GM23338 (cell line): ENCODE measurements at regions not wholly inside any gene's neighbourhood (a gene's known extent, or its start where the extent isn't known, plus 50 kb on each side); places are given as distances from the start of the nearest gene placed in this dataset.

Source experiments
- CREB1 ChIP-seq: fragments of 250-450 bp; sonication (Bioruptor Pico); IDR thresholded peaks from 2 replicates; pipeline ENCODE4 v1.5.0; 2020; ENCODE audit warnings: low read depth, mild to moderate bottlenecking, moderate library complexity
- CTCF ChIP-seq, 2 experiments: fragments of 200-600 bp in 1 of 2; sonication (generic) in 1 of 2; conservative IDR thresholded peaks; 2 replicates each; pipeline versions ENCODE4 v1.5.1 to v1.6.1; 2016 to 2017; ENCODE audit warnings: antibody characterized with exemption in 2 of 2, low read depth in 2 of 2, mild to moderate bottlenecking in 2 of 2, moderate library complexity in 1 of 2
- ETS1 ChIP-seq: IDR thresholded peaks from 2 replicates; pipeline ENCODE4 v1.6.1; 2016; ENCODE audit warnings: antibody characterized with exemption
- EZH2 ChIP-seq: fragments of 200-600 bp; sonication (generic); IDR thresholded peaks from one replicate; pipeline ENCODE4 v1.8.0; 2017; ENCODE audit warnings: antibody characterized with exemption, mild to moderate bottlenecking, low read depth; ENCODE audit not compliant: unreplicated experiment
- EZH2phosphoT487 ChIP-seq: fragments of 200-600 bp; sonication (generic); IDR thresholded peaks from one replicate; pipeline ENCODE4 v1.8.1; 2018; ENCODE audit warnings: antibody characterized with exemption; ENCODE audit not compliant: unreplicated experiment
- JUNB ChIP-seq: IDR thresholded peaks from one replicate; pipeline ENCODE4 v1.6.1; 2016; ENCODE audit warnings: antibody characterized with exemption; ENCODE audit not compliant: unreplicated experiment
- NANOG ChIP-seq: IDR thresholded peaks from 2 replicates; pipeline ENCODE4 v1.6.1; 2016; ENCODE audit warnings: antibody characterized with exemption, borderline replicate concordance
- POLR2AphosphoS5 ChIP-seq: IDR thresholded peaks from 2 replicates; pipeline ENCODE4 v1.6.1; 2016; ENCODE audit warnings: antibody characterized with exemption, low read depth
- STAT1 ChIP-seq: IDR thresholded peaks from one replicate; pipeline ENCODE4 v1.6.1; 2016; ENCODE audit warnings: antibody characterized with exemption; ENCODE audit not compliant: unreplicated experiment
- ZNF114 ChIP-seq: fragments of 250-450 bp; sonication (Bioruptor Pico); IDR thresholded peaks from 2 replicates; pipeline ENCODE4 v1.5.0; 2020; ENCODE audit warnings: mild to moderate bottlenecking, moderate library complexity
- ZNF331 ChIP-seq: fragments of 250-450 bp; sonication (Bioruptor Pico); IDR thresholded peaks from 2 replicates; pipeline ENCODE4 v1.5.0; 2020; ENCODE audit warnings: low read depth, mild to moderate bottlenecking, moderate library complexity
- TF ChIP-seq, protein P1 (sequence below): IDR thresholded peaks from one replicate; pipeline ENCODE4 v1.6.1; 2018; ENCODE audit warnings: antibody characterized with exemption; ENCODE audit not compliant: unreplicated experiment
- TF ChIP-seq, protein P2 (sequence below): fragments of 250-450 bp; sonication (Bioruptor Pico); IDR thresholded peaks from 2 replicates; pipeline ENCODE4 v1.5.0; 2020; ENCODE audit warnings: mild to moderate bottlenecking, moderate library complexity

DNA sequence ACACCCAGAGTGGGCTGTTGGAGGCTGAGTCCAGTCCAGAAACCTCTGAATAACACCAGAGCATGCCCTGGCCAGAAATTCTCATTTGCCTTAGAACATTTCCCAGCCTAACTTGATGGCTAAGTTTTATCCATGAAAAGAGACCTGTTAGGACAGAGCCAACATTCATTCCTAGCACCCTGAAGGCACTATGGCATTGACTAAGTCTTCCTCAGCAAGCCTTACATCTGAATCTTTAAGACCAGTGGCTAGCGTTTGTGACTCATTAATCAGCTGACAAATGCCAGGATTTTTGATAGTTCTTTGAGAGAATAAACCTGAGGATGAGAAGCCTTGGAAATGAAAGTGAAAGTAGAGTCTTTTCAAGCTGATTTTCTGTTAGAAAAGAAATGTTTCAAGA, 1087.1 kb upstream of the ALCAM start:
- no peak for TF ChIP-seq CTCF (conservative IDR thresholded peaks at IDR 0.05; ENCODE audit: low read depth in 2 of 2)
- no peak for TF ChIP-seq EZH2phosphoT487
- no peak for TF ChIP-seq EZH2
- no peak for TF ChIP-seq POLR2AphosphoS5
- TF ChIP-seq, protein P1, sequence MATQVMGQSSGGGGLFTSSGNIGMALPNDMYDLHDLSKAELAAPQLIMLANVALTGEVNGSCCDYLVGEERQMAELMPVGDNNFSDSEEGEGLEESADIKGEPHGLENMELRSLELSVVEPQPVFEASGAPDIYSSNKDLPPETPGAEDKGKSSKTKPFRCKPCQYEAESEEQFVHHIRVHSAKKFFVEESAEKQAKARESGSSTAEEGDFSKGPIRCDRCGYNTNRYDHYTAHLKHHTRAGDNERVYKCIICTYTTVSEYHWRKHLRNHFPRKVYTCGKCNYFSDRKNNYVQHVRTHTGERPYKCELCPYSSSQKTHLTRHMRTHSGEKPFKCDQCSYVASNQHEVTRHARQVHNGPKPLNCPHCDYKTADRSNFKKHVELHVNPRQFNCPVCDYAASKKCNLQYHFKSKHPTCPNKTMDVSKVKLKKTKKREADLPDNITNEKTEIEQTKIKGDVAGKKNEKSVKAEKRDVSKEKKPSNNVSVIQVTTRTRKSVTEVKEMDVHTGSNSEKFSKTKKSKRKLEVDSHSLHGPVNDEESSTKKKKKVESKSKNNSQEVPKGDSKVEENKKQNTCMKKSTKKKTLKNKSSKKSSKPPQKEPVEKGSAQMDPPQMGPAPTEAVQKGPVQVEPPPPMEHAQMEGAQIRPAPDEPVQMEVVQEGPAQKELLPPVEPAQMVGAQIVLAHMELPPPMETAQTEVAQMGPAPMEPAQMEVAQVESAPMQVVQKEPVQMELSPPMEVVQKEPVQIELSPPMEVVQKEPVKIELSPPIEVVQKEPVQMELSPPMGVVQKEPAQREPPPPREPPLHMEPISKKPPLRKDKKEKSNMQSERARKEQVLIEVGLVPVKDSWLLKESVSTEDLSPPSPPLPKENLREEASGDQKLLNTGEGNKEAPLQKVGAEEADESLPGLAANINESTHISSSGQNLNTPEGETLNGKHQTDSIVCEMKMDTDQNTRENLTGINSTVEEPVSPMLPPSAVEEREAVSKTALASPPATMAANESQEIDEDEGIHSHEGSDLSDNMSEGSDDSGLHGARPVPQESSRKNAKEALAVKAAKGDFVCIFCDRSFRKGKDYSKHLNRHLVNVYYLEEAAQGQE, result no peak
- no peak for TF ChIP-seq JUNB
- TF ChIP-seq CREB1 (CRISPR knock-in tag), result no peak
- no peak for TF ChIP-seq ZNF331 (CRISPR knock-in tag)
- no peak for TF ChIP-seq NANOG
- no peak for TF ChIP-seq ZNF114 (CRISPR knock-in tag)
- no peak for TF ChIP-seq ETS1
- TF ChIP-seq STAT1, result no peak
- TF ChIP-seq, protein P2, sequence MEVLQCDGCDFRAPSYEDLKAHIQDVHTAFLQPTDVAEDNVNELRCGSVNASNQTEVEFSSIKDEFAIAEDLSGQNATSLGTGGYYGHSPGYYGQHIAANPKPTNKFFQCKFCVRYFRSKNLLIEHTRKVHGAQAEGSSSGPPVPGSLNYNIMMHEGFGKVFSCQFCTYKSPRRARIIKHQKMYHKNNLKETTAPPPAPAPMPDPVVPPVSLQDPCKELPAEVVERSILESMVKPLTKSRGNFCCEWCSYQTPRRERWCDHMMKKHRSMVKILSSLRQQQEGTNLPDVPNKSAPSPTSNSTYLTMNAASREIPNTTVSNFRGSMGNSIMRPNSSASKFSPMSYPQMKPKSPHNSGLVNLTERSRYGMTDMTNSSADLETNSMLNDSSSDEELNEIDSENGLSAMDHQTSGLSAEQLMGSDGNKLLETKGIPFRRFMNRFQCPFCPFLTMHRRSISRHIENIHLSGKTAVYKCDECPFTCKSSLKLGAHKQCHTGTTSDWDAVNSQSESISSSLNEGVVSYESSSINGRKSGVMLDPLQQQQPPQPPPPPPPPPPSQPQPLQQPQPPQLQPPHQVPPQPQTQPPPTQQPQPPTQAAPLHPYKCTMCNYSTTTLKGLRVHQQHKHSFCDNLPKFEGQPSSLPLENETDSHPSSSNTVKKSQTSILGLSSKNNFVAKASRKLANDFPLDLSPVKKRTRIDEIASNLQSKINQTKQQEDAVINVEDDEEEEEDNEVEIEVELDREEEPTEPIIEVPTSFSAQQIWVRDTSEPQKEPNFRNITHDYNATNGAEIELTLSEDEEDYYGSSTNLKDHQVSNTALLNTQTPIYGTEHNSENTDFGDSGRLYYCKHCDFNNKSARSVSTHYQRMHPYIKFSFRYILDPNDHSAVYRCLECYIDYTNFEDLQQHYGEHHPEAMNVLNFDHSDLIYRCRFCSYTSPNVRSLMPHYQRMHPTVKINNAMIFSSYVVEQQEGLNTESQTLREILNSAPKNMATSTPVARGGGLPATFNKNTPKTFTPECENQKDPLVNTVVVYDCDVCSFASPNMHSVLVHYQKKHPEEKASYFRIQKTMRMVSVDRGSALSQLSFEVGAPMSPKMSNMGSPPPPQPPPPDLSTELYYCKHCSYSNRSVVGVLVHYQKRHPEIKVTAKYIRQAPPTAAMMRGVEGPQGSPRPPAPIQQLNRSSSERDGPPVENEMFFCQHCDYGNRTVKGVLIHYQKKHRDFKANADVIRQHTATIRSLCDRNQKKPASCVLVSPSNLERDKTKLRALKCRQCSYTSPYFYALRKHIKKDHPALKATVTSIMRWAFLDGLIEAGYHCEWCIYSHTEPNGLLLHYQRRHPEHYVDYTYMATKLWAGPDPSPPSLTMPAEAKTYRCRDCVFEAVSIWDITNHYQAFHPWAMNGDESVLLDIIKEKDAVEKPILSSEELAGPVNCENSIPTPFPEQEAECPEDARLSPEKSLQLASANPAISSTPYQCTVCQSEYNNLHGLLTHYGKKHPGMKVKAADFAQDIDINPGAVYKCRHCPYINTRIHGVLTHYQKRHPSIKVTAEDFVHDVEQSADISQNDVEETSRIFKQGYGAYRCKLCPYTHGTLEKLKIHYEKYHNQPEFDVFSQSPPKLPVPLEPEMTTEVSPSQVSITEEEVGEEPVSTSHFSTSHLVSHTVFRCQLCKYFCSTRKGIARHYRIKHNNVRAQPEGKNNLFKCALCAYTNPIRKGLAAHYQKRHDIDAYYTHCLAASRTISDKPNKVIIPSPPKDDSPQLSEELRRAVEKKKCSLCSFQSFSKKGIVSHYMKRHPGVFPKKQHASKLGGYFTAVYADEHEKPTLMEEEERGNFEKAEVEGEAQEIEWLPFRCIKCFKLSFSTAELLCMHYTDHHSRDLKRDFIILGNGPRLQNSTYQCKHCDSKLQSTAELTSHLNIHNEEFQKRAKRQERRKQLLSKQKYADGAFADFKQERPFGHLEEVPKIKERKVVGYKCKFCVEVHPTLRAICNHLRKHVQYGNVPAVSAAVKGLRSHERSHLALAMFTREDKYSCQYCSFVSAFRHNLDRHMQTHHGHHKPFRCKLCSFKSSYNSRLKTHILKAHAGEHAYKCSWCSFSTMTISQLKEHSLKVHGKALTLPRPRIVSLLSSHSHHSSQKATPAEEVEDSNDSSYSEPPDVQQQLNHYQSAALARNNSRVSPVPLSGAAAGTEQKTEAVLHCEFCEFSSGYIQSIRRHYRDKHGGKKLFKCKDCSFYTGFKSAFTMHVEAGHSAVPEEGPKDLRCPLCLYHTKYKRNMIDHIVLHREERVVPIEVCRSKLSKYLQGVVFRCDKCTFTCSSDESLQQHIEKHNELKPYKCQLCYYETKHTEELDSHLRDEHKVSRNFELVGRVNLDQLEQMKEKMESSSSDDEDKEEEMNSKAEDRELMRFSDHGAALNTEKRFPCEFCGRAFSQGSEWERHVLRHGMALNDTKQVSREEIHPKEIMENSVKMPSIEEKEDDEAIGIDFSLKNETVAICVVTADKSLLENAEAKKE (CRISPR knock-in tag), result no peak
